Heart left ventricle (tissue), 16 donors: ENCODE measurements at regions not wholly inside any gene's neighbourhood (a gene's known extent, or its start where the extent isn't known, plus 50 kb on each side); places are given as distances from the start of the nearest gene placed in this dataset.

Experiments used
- ATAC-seq, 4 donors: fragments of 200-7000 bp; cut with Tn5 transposase; one replicate each; pipeline ENCODE4 v1.9.1; 2020 to 2022; ENCODE audit warnings: moderate library complexity in 4 of 4, mild to moderate bottlenecking in 3 of 4, moderate number of reproducible peaks in 1 of 4
- DNase-seq, 5 donors: peaks; one replicate each; pipeline ENCODE4 v3.0.0-alpha.2; 2020
- H3K27ac ChIP-seq, 12 donors: fragments of 200-600 bp; sonication (generic) in 4 of 12; one replicate each; pipeline versions ENCODE4 v1.5.0 to v1.8.0; 2016 to 2022; ENCODE audit warnings: mild to moderate bottlenecking in 2 of 12
- H3K27me3 ChIP-seq, 9 donors: fragments of 200-600 bp; sonication (generic) in 2 of 9; one replicate each; pipeline versions ENCODE4 v1.5.1 to v1.8.0; 2016 to 2022; ENCODE audit warnings: mild to moderate bottlenecking in 3 of 9
- H3K36me3 ChIP-seq, 9 donors: fragments of 200-600 bp; sonication (generic) in 2 of 9; one replicate each; pipeline versions ENCODE4 v1.5.0 to v1.8.0; 2018 to 2022; ENCODE audit warnings: mild to moderate bottlenecking in 2 of 9
- H3K4me1 ChIP-seq, 12 donors: fragments of 200-600 bp; sonication (generic) in 4 of 12; one replicate each; pipeline versions ENCODE4 v1.5.0 to v1.8.0; 2016 to 2022; ENCODE audit warnings: mild to moderate bottlenecking in 3 of 12
- H3K4me3 ChIP-seq, 12 donors: fragments of 200-600 bp; sonication (generic) in 4 of 12; one replicate each; pipeline versions ENCODE4 v1.5.0 to v1.8.0; 2017 to 2022; ENCODE audit warnings: mild to moderate bottlenecking in 9 of 12, moderate library complexity in 4 of 12
- H3K9me3 ChIP-seq, 12 donors: fragments of 200-600 bp; sonication (generic) in 4 of 12; one replicate each; pipeline versions ENCODE4 v1.5.0 to v1.8.0; 2016 to 2022; ENCODE audit warnings: mild to moderate bottlenecking in 1 of 12
- POLR2A ChIP-seq, 2 donors: fragments of 450-650 bp; IDR thresholded peaks; one replicate each; pipeline ENCODE4 v1.6.1; 2017; ENCODE audit warnings: antibody characterized with exemption in 2 of 2, mild to moderate bottlenecking in 2 of 2, moderate library complexity in 2 of 2
- WGBS, 4 donors: extraction: QIAGEN DNeasy Blood & Tissue Kit in 2 of 4; methylation state at CpG; one replicate each; pipeline versions ENCODE4 v1.1.5 to v1.1.7; 2013 to 2018; 5-methylcytosine and 5-hydroxymethylcytosine counted together
- intact Hi-C, 10 donors: fragments of 100-400 bp; cut with DNase I; formaldehyde crosslinking; loops; one replicate each; pipeline versions ENCODE4 v1.11.1 to v1.14.2; 2022
- TF ChIP-seq, protein P1 (sequence below), 12 donors: fragments of 200-600 bp; sonication (generic) in 4 of 12; IDR thresholded peaks; one replicate each; pipeline versions ENCODE4 v1.5.0 to v1.8.0; 2018 to 2022; ENCODE audit warnings: antibody characterized with exemption in 12 of 12, mild to moderate bottlenecking in 5 of 12
- donor health status: ischemic (EF 13 %, LVEDD 7.1; RV severe dilation, severe dysfunction).
- donor health status: healthy with polysubstance abuse.
- donor health status: DM: no; HTN: yes; CAD: no.
- donor health status: DM: no; HTN: no; CAD: no.
- donor health status: ischemic (EF 25% LVEDD 6.9; RV normal size, moderate dysfunction).
- donor health status: ischemic (EF 25% LVEDD 5.7; RV mildly dilated, moderate dysfunction).
- donor health status: healthy.
- donor health status: DM: yes; HTN: yes; CAD: no.
- donor health status: ischemic (EF 35%, LVEDD 5.7; RV mildly dilated, moderate dysfunction).
- donor health status: nonischemic (EF 11% LVEDD 7.7; RV severe dilation, severe dysfunction).
- donor health status: DM: yes; HTN: yes; CAD: no.
- donor health status: PGD.
- donor health status: ischemic (EF 29% LVEDD 5.4; RV normal size, mild dysfunction).
- donor health status: nonischemic (EF 23%, LVEDD 6.1; RV moderate dilation, normal function).

DNA sequence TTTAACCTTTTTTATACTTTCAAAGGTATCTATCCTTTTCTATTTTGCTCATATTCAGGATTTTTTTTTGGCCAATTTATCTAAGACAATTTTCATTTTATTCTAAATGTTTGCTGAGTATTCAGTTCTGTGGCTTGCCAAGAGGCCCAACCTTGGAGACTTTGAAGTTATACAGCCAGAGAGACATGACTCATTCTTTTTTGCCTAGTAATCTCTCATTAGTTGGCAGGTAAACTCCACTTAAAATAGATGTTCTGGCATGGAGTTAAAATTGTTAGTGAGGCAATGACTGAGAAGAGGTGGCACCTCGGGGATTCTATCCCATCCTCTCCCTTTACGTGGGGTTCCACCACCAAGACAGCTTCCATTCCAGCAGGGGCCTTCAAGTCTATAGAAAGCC lies 213.8 kb downstream of the KCTD12 start:
- ATAC-seq, result peak; percentile 40 to 80 (median 57)

DNA sequence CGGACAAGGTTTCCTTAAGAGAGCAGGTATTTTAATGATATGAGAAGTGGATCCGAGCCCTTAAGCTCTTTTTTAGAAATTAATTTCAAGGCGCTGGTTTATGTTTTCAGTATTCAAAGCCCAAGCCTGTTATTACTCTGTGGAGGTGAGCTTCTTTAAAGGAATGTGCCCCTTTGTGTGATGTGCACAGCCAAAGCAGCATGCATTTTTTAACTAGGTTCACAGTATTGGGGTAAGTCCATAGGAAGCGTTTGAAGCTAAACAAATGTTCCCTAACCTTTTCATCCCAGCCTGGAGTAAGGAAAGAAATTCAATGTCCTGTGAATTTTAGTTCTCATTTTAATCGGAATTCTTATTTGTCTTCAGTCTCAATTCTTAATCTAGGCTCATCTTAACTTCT lies 217.5 kb downstream of the KCTD12 start:
- Histone ChIP-seq H3K36me3 (no peaks in the 10 kb centered on the region), H3K4me1 (peaks cover 0 to 23% (median 0%) of the 10 kb centered on the region in 12 donors), H3K4me3 (no peak overlapping the region), H3K27ac (no peak overlapping the region), H3K9me3 (no peaks in the 10 kb centered on the region), H3K27me3 (no peaks in the 10 kb centered on the region)
- DNase-seq (no peak), ATAC-seq (no peak)
- TF ChIP-seq, protein P1, sequence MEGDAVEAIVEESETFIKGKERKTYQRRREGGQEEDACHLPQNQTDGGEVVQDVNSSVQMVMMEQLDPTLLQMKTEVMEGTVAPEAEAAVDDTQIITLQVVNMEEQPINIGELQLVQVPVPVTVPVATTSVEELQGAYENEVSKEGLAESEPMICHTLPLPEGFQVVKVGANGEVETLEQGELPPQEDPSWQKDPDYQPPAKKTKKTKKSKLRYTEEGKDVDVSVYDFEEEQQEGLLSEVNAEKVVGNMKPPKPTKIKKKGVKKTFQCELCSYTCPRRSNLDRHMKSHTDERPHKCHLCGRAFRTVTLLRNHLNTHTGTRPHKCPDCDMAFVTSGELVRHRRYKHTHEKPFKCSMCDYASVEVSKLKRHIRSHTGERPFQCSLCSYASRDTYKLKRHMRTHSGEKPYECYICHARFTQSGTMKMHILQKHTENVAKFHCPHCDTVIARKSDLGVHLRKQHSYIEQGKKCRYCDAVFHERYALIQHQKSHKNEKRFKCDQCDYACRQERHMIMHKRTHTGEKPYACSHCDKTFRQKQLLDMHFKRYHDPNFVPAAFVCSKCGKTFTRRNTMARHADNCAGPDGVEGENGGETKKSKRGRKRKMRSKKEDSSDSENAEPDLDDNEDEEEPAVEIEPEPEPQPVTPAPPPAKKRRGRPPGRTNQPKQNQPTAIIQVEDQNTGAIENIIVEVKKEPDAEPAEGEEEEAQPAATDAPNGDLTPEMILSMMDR (IDR thresholded peaks at IDR 0.05), result no peak
- no peak for TF ChIP-seq POLR2A (IDR thresholded peaks at IDR 0.05)
- WGBS, 4 donors, result 87 to 97% (median 94%) methylated on average over 5 of the region's 5 CpGs
- intact Hi-C loops, result loop anchor here in 7 of 10 donors (2.0 to 10.0 kb wide), 7 partner anchors 154 to 794 kb away; partner anchors contain the start of gene KCTD12 (in 6 of the 7)

More for the DNA sequence above, 213.8 kb downstream of the KCTD12 start:
- Histone ChIP-seq H3K4me3 (no peak overlapping the region), H3K36me3 (no peaks in the 10 kb centered on the region), H3K27me3 (no peaks in the 10 kb centered on the region), H3K9me3 (no peaks in the 10 kb centered on the region), H3K4me1 (peaks cover 0 to 11% (median 0%) of the 10 kb centered on the region in 12 donors), H3K27ac (no peak overlapping the region)
- intact Hi-C loops, result loop anchor here in 2 of 10 donors (5.0 to 10.0 kb wide), 2 partner anchors 142 to 215 kb away; partner anchors contain the start of gene KCTD12 (in 2 of the 2)
- TF ChIP-seq POLR2A (IDR thresholded peaks at IDR 0.05), result no peak
- TF ChIP-seq, protein P1 (IDR thresholded peaks at IDR 0.05), result no peak
- 50 to 90% (median 72%) methylated on average over 2 of the region's 2 CpGs for WGBS, 4 donors
- no peak for DNase-seq

DNA sequence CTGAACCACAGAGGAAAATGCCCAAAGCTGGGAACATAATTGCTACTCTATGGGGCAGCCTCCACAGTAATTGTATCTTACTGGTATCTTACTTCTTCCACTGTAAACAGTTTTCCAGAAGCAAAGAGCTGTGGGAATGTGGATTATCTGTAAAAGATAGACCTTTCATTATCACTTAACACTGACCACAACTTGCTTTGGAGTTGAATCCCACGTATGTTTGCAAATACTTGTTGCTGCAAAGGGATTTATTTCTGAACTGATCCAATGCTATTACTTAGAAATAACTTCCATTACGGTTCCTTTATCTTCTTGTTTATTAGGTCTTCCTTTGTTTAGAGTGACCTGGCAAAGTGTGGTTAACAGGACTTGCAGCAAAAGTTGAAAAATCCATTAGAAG lies 218.1 kb downstream of the KCTD12 start:
- no peaks in the 10 kb centered on the region for H3K9me3 ChIP-seq
- no peaks in the 10 kb centered on the region for H3K36me3 ChIP-seq
- no peak for ATAC-seq
- H3K4me1 ChIP-seq, result peaks cover 0 to 29% (median 0%) of the 10 kb centered on the region in 12 donors
- H3K27ac ChIP-seq, result no peak overlapping the region
- WGBS, 4 donors, result 68 to 78% (median 72%) methylated on average over 2 of the region's 2 CpGs
- DNase-seq, result no peak
- TF ChIP-seq, protein P1 (IDR thresholded peaks at IDR 0.05), result no peak
- intact Hi-C loops, result loop anchor here in 7 of 10 donors (2.0 to 10.0 kb wide), 7 partner anchors 154 to 793 kb away; partner anchors contain the start of gene KCTD12 (in 6 of the 7)
- no peak overlapping the region for H3K4me3 ChIP-seq
- no peaks in the 10 kb centered on the region for H3K27me3 ChIP-seq

DNA sequence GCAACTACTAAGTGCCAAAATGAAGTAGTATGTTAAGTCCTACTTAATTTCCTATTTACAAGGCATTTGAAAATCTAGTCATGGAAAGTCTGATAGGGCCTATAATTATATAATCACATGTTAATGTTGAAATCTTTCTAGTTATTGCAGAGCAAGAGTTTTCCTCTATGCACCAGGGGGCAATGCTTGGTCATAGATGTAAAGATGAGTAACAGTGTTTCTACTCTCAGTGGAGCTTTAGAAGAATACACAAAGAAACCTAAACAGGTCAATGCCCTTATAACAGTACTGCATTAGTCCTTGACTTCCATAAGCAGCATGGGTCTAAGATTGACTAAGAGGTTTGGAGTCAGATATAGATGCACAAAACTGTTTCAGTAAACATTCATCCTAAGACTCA lies 218.7 kb downstream of the KCTD12 start:
- Histone ChIP-seq H3K27me3 (no peaks in the 10 kb centered on the region), H3K4me3 (no peak overlapping the region), H3K36me3 (no peaks in the 10 kb centered on the region), H3K4me1 (peaks cover 0 to 31% (median 0%) of the 10 kb centered on the region in 12 donors), H3K9me3 (no peaks in the 10 kb centered on the region), H3K27ac (no peak overlapping the region)
- TF ChIP-seq, protein P1 (IDR thresholded peaks at IDR 0.05), result peak in 11 of 12 donors; percentile 8 to 60 (median 38)
- TF ChIP-seq POLR2A (IDR thresholded peaks at IDR 0.05), result no peak
- ATAC-seq (peak in 3 of 4 donors; percentile 57 to 71 (median 63)), DNase-seq (peak in 2 of 5 donors; percentile 24 to 26)
- intact Hi-C loops, result loop anchor here in 8 of 10 donors (1.0 to 10.0 kb wide), 6 partner anchors 155 to 793 kb away; partner anchors contain the start of gene KCTD12 (in 6 of the 8)
